Hematopoietic multipotent progenitor cell treated with erythropoietin and hydrocortisone succinate and interleukin-3 and kit ligand, for 17 days (in vitro differentiated cells): ENCODE measurements at regions not wholly inside any gene's neighbourhood (a gene's known extent, or its start where the extent isn't known, plus 50 kb on each side); places are given as distances from the start of the nearest gene placed in this dataset.

ENCODE experiments used
- DNase-seq: peaks from one replicate; pipeline ENCODE4 v3.0.0-alpha.2; 2015; ENCODE audit warnings: low spot score

- DNase-seq, result no peak
Observed at GRCh38 chr1:192099328-192099727, 58.9 kb upstream of the RGS18 start.

- DNase-seq, result no peak
Observed at GRCh38 chr1:192100686-192101468, 57.4 kb upstream of the RGS18 start.

- DNase-seq, result no peak
Observed at GRCh38 chr1:192104128-192104527, 54.1 kb upstream of the RGS18 start.

GRCh38 chr1:192104852-192105251 is 53.4 kb upstream of the RGS18 start:
- no peak for DNase-seq

GRCh38 chr1:192108161-192108560 is 50.1 kb upstream of the RGS18 start:
- no peak for DNase-seq
